ENCODE measurements at regions not wholly inside any gene's neighbourhood (a gene's known extent, or its start where the extent isn't known, plus 50 kb on each side); places are given as distances from the start of the nearest gene placed in this dataset.

DNA sequence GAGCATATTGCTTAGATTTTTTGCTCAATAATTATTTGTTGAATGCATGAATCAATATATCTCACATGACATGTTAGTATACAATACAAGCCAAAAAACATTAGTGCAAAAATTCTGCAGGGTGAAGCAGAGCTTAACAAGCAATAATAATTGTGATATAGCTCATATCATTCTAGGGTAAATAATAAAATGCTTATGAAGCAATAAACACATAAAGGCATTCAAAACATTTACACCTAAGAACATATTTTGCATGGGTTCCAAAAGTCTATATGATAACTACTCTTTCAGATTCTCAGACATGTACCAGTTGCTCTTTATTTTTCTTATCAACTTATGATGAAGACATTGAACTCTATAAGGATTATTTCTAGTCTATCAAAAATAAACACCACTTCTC, 886.2 kb downstream of the TRHDE start:
- no peak overlapping the region for H3K27ac ChIP-seq
- H3K4me3 ChIP-seq, result no peak overlapping the region
- no peaks in the 10 kb centered on the region for H3K27me3 ChIP-seq
- TF ChIP-seq EP300 (IDR thresholded peaks at IDR 0.05) (no peak), POLR2AphosphoS5 (IDR thresholded peaks at IDR 0.05) (no peak), POLR2A (IDR thresholded peaks at IDR 0.05) (no peak)
- TF ChIP-seq, protein P1, sequence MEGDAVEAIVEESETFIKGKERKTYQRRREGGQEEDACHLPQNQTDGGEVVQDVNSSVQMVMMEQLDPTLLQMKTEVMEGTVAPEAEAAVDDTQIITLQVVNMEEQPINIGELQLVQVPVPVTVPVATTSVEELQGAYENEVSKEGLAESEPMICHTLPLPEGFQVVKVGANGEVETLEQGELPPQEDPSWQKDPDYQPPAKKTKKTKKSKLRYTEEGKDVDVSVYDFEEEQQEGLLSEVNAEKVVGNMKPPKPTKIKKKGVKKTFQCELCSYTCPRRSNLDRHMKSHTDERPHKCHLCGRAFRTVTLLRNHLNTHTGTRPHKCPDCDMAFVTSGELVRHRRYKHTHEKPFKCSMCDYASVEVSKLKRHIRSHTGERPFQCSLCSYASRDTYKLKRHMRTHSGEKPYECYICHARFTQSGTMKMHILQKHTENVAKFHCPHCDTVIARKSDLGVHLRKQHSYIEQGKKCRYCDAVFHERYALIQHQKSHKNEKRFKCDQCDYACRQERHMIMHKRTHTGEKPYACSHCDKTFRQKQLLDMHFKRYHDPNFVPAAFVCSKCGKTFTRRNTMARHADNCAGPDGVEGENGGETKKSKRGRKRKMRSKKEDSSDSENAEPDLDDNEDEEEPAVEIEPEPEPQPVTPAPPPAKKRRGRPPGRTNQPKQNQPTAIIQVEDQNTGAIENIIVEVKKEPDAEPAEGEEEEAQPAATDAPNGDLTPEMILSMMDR (IDR thresholded peaks at IDR 0.05), result no peak
- DNase-seq (ENCODE audit: low spot score in 2 of 2), result no peak
- no peaks in the 10 kb centered on the region for H3K36me3 ChIP-seq
- H3K4me1 ChIP-seq, result no peaks in the 10 kb centered on the region
- H3K9me3 ChIP-seq, result peaks cover 3% of the 10 kb centered on the region

DNA sequence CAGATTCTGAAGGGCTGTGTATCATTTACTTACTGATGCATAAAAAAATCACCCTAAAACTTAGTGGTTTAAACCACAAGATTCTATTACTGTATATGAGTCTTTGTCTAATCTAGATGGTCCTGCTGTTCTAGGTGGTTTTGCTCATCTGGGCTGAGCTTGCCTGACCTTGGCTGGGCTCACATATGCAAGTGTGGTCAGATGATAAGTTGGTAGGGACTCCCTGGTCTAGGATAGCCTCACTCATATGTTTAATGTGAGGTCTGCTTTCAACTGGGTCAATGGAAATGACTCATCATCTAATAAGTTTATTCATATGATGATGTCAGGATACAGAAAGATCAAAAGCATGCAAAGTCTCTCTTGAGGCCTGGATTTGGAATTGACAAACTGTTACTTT, 887.8 kb downstream of the TRHDE start:
- no peak for DNase-seq (ENCODE audit: low spot score in 2 of 2)
- Histone ChIP-seq H3K4me1 (no peaks in the 10 kb centered on the region), H3K36me3 (no peaks in the 10 kb centered on the region), H3K9me3 (peaks cover 3% of the 10 kb centered on the region), H3K4me3 (no peak overlapping the region), H3K27ac (no peak overlapping the region), H3K27me3 (no peaks in the 10 kb centered on the region)
- TF ChIP-seq POLR2AphosphoS5 (IDR thresholded peaks at IDR 0.05), result no peak
- TF ChIP-seq POLR2A (IDR thresholded peaks at IDR 0.05), result no peak
- TF ChIP-seq, protein P1 (IDR thresholded peaks at IDR 0.05), result no peak
- no peak for TF ChIP-seq EP300 (IDR thresholded peaks at IDR 0.05)

DNA sequence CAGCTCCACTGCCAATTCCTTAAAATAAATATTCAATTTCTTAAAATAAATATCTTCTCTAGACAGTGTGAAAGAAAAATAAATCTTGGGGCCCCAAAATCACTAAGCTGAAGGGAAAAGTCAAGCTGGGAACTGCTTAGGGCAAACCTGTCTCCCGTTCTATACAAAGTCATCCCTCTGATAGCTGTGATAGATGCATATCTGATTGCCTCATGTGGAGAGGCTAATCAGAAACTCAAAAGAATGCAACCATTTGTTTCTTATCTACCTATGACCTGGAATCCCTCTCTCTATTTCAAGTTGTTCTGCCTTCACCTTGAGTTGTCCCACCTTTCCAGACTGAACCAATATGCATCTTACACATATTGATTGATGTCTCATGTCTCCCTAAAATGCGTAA, 889.8 kb downstream of the TRHDE start:
- WGBS, result 69% methylated on average over 2 of the region's 2 CpGs
- Histone ChIP-seq H3K9me3 (peaks cover 3% of the 10 kb centered on the region), H3K36me3 (no peaks in the 10 kb centered on the region), H3K4me1 (no peaks in the 10 kb centered on the region), H3K27ac (no peak overlapping the region), H3K27me3 (no peaks in the 10 kb centered on the region), H3K4me3 (no peak overlapping the region)
- no peak for DNase-seq (ENCODE audit: low spot score in 2 of 2)
- TF ChIP-seq POLR2A (IDR thresholded peaks at IDR 0.05) (no peak), EP300 (IDR thresholded peaks at IDR 0.05) (no peak), POLR2AphosphoS5 (IDR thresholded peaks at IDR 0.05) (no peak)
- TF ChIP-seq, protein P1 (IDR thresholded peaks at IDR 0.05), result no peak

DNA sequence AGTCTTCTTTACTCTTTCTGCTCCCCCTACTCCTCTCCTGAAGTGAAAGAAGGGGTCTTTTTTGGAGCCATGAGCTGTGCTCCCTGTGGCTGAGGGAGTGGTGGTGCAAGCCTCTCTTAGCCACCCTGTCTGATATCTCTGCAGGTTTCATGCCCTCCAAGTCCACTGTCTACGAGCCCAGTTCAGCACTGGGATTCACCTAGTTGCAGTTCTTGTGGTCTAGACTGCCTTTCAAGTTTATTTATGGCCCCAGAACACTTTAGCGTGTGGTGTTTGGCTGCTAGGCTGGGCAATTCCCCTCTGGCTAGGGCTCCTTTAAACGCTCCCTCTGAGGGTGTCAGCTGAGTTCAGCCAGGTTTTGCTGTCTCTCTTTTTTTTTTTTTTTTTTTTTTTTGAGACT, 908.6 kb downstream of the TRHDE start:
- Histone ChIP-seq H3K36me3 (no peaks in the 10 kb centered on the region), H3K4me3 (no peak overlapping the region), H3K9me3 (peaks cover 12% of the 10 kb centered on the region), H3K4me1 (no peaks in the 10 kb centered on the region), H3K27ac (no peak overlapping the region), H3K27me3 (no peaks in the 10 kb centered on the region)
- TF ChIP-seq POLR2A (IDR thresholded peaks at IDR 0.05) (no peak), EP300 (IDR thresholded peaks at IDR 0.05) (no peak), POLR2AphosphoS5 (IDR thresholded peaks at IDR 0.05) (no peak)
- TF ChIP-seq, protein P1 (IDR thresholded peaks at IDR 0.05), result no peak
- no peak for DNase-seq (ENCODE audit: low spot score in 2 of 2)
- 24% methylated on average over 3 of the region's 3 CpGs for WGBS

DNA sequence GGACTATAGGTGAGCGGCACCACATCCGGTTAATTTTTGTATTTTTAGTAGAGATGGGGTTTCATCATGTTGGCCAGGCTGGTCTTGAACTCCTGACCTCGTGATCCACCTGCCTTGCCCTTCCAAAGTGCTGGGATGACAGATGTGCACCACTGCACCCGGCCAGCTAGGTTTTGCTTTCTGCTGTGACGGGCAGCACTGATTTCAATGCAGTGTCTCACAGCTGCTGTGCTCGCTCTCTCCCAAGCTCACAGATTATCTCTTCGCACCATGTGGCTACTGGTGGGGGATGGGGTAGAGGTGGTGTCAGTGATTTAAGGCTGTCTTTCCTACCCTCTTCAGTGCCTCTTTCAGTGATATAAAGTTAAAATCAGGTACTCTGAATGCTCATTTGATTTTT, 909.1 kb downstream of the TRHDE start:
- 59% methylated on average over 7 of the region's 7 CpGs for WGBS
- H3K4me3 ChIP-seq, result no peak overlapping the region
- TF ChIP-seq POLR2A (IDR thresholded peaks at IDR 0.05) (no peak), POLR2AphosphoS5 (IDR thresholded peaks at IDR 0.05) (no peak), EP300 (IDR thresholded peaks at IDR 0.05) (no peak)
- TF ChIP-seq, protein P1 (IDR thresholded peaks at IDR 0.05), result no peak
- H3K9me3 ChIP-seq, result peaks cover 15% of the 10 kb centered on the region
- no peak overlapping the region for H3K27ac ChIP-seq
- no peaks in the 10 kb centered on the region for H3K36me3 ChIP-seq
- no peaks in the 10 kb centered on the region for H3K27me3 ChIP-seq
- no peak for DNase-seq (ENCODE audit: low spot score in 2 of 2)
- H3K4me1 ChIP-seq, result no peaks in the 10 kb centered on the region

Data from suprapubic skin (tissue), 4 donors.